ENCODE measurements at regions not wholly inside any gene's neighbourhood (a gene's known extent, or its start where the extent isn't known, plus 50 kb on each side); places are given as distances from the start of the nearest gene placed in this dataset.

GRCh38 chr15:31540633-31541032, 214.0 kb downstream of the KLF13 start:
- no peak for TF ChIP-seq ZBTB20 (tag by site-specific recombination; IDR thresholded peaks at IDR 0.05)
- TF ChIP-seq SP2 (tag by site-specific recombination; IDR thresholded peaks at IDR 0.05) = no peak
- no peak for TF ChIP-seq ZNF664 (tag by site-specific recombination; IDR thresholded peaks at IDR 0.05)

All from HEK293 (cell line).